ENCODE measurements at regions not wholly inside any gene's neighbourhood (a gene's known extent, or its start where the extent isn't known, plus 50 kb on each side); places are given as distances from the start of the nearest gene placed in this dataset.

DNA sequence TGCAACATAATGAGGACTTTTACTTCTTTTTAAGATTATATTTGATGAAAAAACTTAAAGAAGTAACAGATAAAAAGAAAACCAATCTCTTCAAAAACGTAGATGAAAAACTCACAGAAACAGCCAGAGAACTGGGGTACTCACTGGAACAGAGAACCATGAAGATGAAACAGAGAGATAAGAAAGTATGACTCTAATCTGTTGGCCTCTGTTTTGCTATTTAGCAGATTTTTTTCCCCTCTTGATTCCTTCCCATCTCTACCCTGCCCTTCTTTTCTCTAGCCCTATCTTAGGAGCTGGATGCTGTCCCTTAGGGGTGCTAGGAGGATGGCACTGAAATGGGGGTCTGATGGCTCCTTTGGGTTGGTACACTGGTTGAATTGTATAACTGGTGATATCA is 97.5 kb upstream of the FREM1 start:
- intact Hi-C loops (cut with micrococcal nuclease): no loop called here
- BruUV-seq (replicated peaks): no TSS peak
- Histone ChIP-seq H2AFZ (ENCODE audit: low read depth, low read length) (no peak overlapping the region), H3K36me3 (ENCODE audit: control insufficient read depth, insufficient read depth, low read length) (no peaks in the 10 kb centered on the region), H3K4me1 (replicated peaks in 1 of 2; ENCODE audit: control insufficient read depth in 2 of 2, insufficient read depth in 2 of 2, low read length in 2 of 2) (no peaks in the 10 kb centered on the region), H4K20me1 (replicated peaks; ENCODE audit: control insufficient read depth, insufficient read depth, low read length) (no peaks in the 10 kb centered on the region), H3K4me3 (no peak overlapping the region), H3K9ac (ENCODE audit: insufficient read depth in 1 of 2, low read depth in 2 of 2, low read length in 2 of 2) (no peak overlapping the region), H3K27me3 (ENCODE audit: control insufficient read depth in 2 of 2, insufficient read depth in 2 of 2, low read length in 2 of 2) (no peaks in the 10 kb centered on the region), H3K27ac (ENCODE audit: extremely low read depth, low read depth, low read length) (no peak overlapping the region), H3K9me1 (ENCODE audit: control insufficient read depth, insufficient read depth, low read length) (no peaks in the 10 kb centered on the region), H3K4me2 (ENCODE audit: insufficient read depth, low read length) (no peak overlapping the region), H3K9me3 (replicated peaks; ENCODE audit: control insufficient read depth, insufficient read depth, low read depth, low read length) (no peaks in the 10 kb centered on the region), H3K79me2 (ENCODE audit: control insufficient read depth, insufficient read depth, low read length) (no peaks in the 10 kb centered on the region)
- no peak for TF ChIP-seq ZNF41 (CRISPR knock-in tag; conservative IDR thresholded peaks at IDR 0.05)
- TF ChIP-seq, protein P1, sequence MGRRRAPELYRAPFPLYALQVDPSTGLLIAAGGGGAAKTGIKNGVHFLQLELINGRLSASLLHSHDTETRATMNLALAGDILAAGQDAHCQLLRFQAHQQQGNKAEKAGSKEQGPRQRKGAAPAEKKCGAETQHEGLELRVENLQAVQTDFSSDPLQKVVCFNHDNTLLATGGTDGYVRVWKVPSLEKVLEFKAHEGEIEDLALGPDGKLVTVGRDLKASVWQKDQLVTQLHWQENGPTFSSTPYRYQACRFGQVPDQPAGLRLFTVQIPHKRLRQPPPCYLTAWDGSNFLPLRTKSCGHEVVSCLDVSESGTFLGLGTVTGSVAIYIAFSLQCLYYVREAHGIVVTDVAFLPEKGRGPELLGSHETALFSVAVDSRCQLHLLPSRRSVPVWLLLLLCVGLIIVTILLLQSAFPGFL (CRISPR knock-in tag; IDR thresholded peaks at IDR 0.05): no peak
- no peak for TF ChIP-seq ERF (CRISPR knock-in tag; IDR thresholded peaks at IDR 0.05)
- no peak for TF ChIP-seq ARID1B (IDR thresholded peaks at IDR 0.05)
- TF ChIP-seq KLF1 (tag; IDR thresholded peaks at IDR 0.05): no peak
- no peak for TF ChIP-seq SIX5 (IDR thresholded peaks at IDR 0.05; ENCODE audit: borderline replicate concordance in 1 of 2, insufficient read depth in 1 of 2, low read depth in 1 of 2, low read length in 2 of 2)
- TF ChIP-seq, protein P2, sequence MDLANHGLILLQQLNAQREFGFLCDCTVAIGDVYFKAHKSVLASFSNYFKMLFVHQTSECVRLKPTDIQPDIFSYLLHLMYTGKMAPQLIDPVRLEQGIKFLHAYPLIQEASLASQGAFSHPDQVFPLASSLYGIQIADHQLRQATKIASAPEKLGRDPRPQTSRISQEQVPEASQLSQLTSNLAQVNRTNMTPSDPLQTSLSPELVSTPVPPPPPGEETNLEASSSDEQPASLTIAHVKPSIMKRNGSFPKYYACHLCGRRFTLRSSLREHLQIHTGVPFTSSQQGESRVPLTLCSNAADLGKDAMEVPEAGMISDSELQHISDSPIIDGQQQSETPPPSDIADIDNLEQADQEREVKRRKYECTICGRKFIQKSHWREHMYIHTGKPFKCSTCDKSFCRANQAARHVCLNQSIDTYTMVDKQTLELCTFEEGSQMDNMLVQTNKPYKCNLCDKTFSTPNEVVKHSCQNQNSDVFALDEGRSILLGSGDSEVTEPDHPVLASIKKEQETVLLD (IDR thresholded peaks at IDR 0.05): no peak
- no peak for TF ChIP-seq GABPA (tag; conservative IDR thresholded peaks at IDR 0.05; ENCODE audit: low read depth)
- no peak for TF ChIP-seq PYGO2 (tag; IDR thresholded peaks at IDR 0.05)
- TF ChIP-seq ZFP91 (CRISPR knock-in tag; IDR thresholded peaks at IDR 0.05): no peak
- TF ChIP-seq MYBL2 (IDR thresholded peaks at IDR 0.05; ENCODE audit: low read depth): no peak
- no peak for TF ChIP-seq MYBL2 (CRISPR knock-in tag; IDR thresholded peaks at IDR 0.05; ENCODE audit: borderline replicate concordance)
- no peak for TF ChIP-seq C11orf30 (IDR thresholded peaks at IDR 0.05; ENCODE audit: low read depth)
- ChIA-PET CTCF (ENCODE audit: low intra/inter-chr PET ratio) (no interaction called here), POLR2A (no interaction called here)
- no peak for DNase-seq (ENCODE audit: extremely low read depth in 1 of 4, low spot score in 3 of 4)
- in situ Hi-C loops (cut with MboI): no loop called here
- 0% methylated on average over 1 of the region's 1 CpG for WGBS (ENCODE audit: insufficient coverage, low coverage, missing lambda C conversion rate)
- no peak for ATAC-seq
- FAIRE-seq: no peak

Measured in K562 (cell line).